CD4-positive, alpha-beta memory T cell (primary cell): ENCODE measurements at regions not wholly inside any gene's neighbourhood (a gene's known extent, or its start where the extent isn't known, plus 50 kb on each side); places are given as distances from the start of the nearest gene placed in this dataset.

Experiments
- CTCF ChIA-PET: fragments of 350-600 bp; sonication (Branson Sonifier 250); formaldehyde crosslinking; loops from one replicate; lab custom pipeline; 2021; ENCODE audit warnings: inconsistent platforms; ENCODE audit not compliant: partially characterized antibody; lab: Charles Lee
- POLR2A ChIA-PET: fragments of 350-600 bp; sonication (Branson Sonifier 250); formaldehyde crosslinking; loops from one replicate; lab custom pipeline; 2021; ENCODE audit not compliant: partially characterized antibody; lab: Charles Lee
- DNase-seq, 5 donors: peaks; one replicate each; pipeline versions ENCODE4 v3.0.0 to v3.0.0-alpha.2; 2020 to 2022; ENCODE audit warnings: mixed read lengths in 1 of 5
- H3K27ac ChIP-seq: one replicate; pipeline ENCODE4 v1.7.0; 2013; ENCODE audit warnings: low read depth, low read length
- H3K27me3 ChIP-seq: 2 replicates; pipeline ENCODE4 v1.7.0; 2013; ENCODE audit warnings: mild to moderate bottlenecking, low read length, moderate library complexity; ENCODE audit not compliant: insufficient read depth
- H3K36me3 ChIP-seq: 2 replicates; pipeline ENCODE4 v1.7.0; 2013; ENCODE audit warnings: mild to moderate bottlenecking, low read length, moderate library complexity; ENCODE audit not compliant: insufficient read depth
- H3K4me1 ChIP-seq: 2 replicates; pipeline ENCODE4 v1.7.0; 2013; ENCODE audit warnings: mild to moderate bottlenecking, low read length, moderate library complexity; ENCODE audit not compliant: insufficient read depth
- H3K4me3 ChIP-seq, 2 donors: one replicate each; pipeline ENCODE4 v1.7.0; 2013; ENCODE audit warnings: low read length in 2 of 2, mild to moderate bottlenecking in 1 of 2
- H3K9me3 ChIP-seq, 2 donors: one replicate each; pipeline ENCODE4 v1.7.0; 2013; ENCODE audit warnings: low read length in 2 of 2, control low read depth in 1 of 2; ENCODE audit not compliant: control insufficient read depth in 1 of 2
- H3K27ac Mint-ChIP-seq, 7 donors: one replicate each; pipeline ENCODE4 v1.8.0; 2020 to 2021; ENCODE audit warnings: mixed read lengths in 7 of 7, mild to moderate bottlenecking in 6 of 7, inconsistent platforms in 3 of 7, moderate library complexity in 3 of 7
- H3K27me3 Mint-ChIP-seq, 2 donors: one replicate each; pipeline ENCODE4 v1.8.0; 2020 to 2021; ENCODE audit warnings: mixed read lengths in 2 of 2
- H3K36me3 Mint-ChIP-seq, 2 donors: one replicate each; pipeline ENCODE4 v1.8.0; 2020 to 2021; ENCODE audit warnings: mixed read lengths in 2 of 2, inconsistent platforms in 1 of 2, mild to moderate bottlenecking in 1 of 2
- H3K4me1 Mint-ChIP-seq, 4 donors: one replicate each; pipeline ENCODE4 v1.8.0; 2020 to 2021; ENCODE audit warnings: mixed read lengths in 4 of 4, mild to moderate bottlenecking in 1 of 4
- H3K4me3 Mint-ChIP-seq, 8 donors: one replicate each; pipeline ENCODE4 v1.8.0; 2020 to 2021; ENCODE audit warnings: mixed read lengths in 8 of 8, mild to moderate bottlenecking in 7 of 8, moderate library complexity in 6 of 8, inconsistent platforms in 3 of 8
- H3K9me3 Mint-ChIP-seq, 8 donors: one replicate each; pipeline ENCODE4 v1.8.0; 2020 to 2021; ENCODE audit warnings: mixed read lengths in 8 of 8, mild to moderate bottlenecking in 5 of 8, inconsistent platforms in 3 of 8, moderate library complexity in 1 of 8
- intact Hi-C: fragments of 100-400 bp; cut with micrococcal nuclease; formaldehyde crosslinking; loops from one replicate; pipeline ENCODE4 v1.15.1; 2023

GRCh38 chr2:238791354-238791753 is 56.5 kb upstream of the TWIST2 start:
- Histone ChIP-seq H3K27ac (no peak overlapping the region), H3K27me3 (no peaks in the 10 kb centered on the region), H3K9me3 (no peaks in the 10 kb centered on the region), H3K36me3 (no peaks in the 10 kb centered on the region), H3K4me3 (no peak overlapping the region), H3K4me1 (no peaks in the 10 kb centered on the region)
- Mint-ChIP-seq H3K9me3 (no peaks in the 10 kb centered on the region), H3K36me3 (no peaks in the 10 kb centered on the region), H3K4me1 (no peaks in the 10 kb centered on the region), H3K27ac (no peak overlapping the region), H3K4me3 (no peak overlapping the region), H3K27me3 (no peaks in the 10 kb centered on the region)
- ChIA-PET POLR2A (no interaction called here), CTCF (interaction anchor here (1.4 kb wide), 1 partner anchor 12 kb away, joined by 3 read pairs; no protein-coding TSS in a partner anchor)
- no peak for DNase-seq
- intact Hi-C loops = no loop called here

GRCh38 chr2:238793306-238793705 is 54.6 kb upstream of the TWIST2 start:
- no peak overlapping the region for H3K4me3 Mint-ChIP-seq
- peaks cover 2 to 6% of the 10 kb centered on the region in 2 donors for H3K27me3 Mint-ChIP-seq
- H3K36me3 Mint-ChIP-seq = no peaks in the 10 kb centered on the region
- no peaks in the 10 kb centered on the region for H3K4me1 ChIP-seq
- ChIA-PET CTCF (no interaction called here), POLR2A (no interaction called here)
- H3K9me3 ChIP-seq = no peaks in the 10 kb centered on the region
- H3K4me3 ChIP-seq = no peak overlapping the region
- intact Hi-C loops = no loop called here
- H3K27me3 ChIP-seq = no peaks in the 10 kb centered on the region
- no peak overlapping the region for H3K27ac Mint-ChIP-seq
- H3K36me3 ChIP-seq = no peaks in the 10 kb centered on the region
- H3K27ac ChIP-seq = no peak overlapping the region
- peaks cover 0 to 6% (median 0%) of the 10 kb centered on the region in 8 donors for H3K9me3 Mint-ChIP-seq
- H3K4me1 Mint-ChIP-seq = no peaks in the 10 kb centered on the region
- DNase-seq = no peak

- Histone ChIP-seq H3K4me1 (no peaks in the 10 kb centered on the region), H3K4me3 (no peak overlapping the region), H3K36me3 (no peaks in the 10 kb centered on the region), H3K9me3 (no peaks in the 10 kb centered on the region), H3K27ac (no peak overlapping the region), H3K27me3 (no peaks in the 10 kb centered on the region)
- ChIA-PET POLR2A (no interaction called here), CTCF (no interaction called here)
- H3K9me3 Mint-ChIP-seq = peaks cover 0 to 6% (median 0%) of the 10 kb centered on the region in 8 donors
- H3K4me3 Mint-ChIP-seq = no peak overlapping the region
- peaks cover 4 to 8% of the 10 kb centered on the region in 2 donors for H3K27me3 Mint-ChIP-seq
- H3K36me3 Mint-ChIP-seq = no peaks in the 10 kb centered on the region
- intact Hi-C loops = no loop called here
- no peak overlapping the region for H3K27ac Mint-ChIP-seq
- H3K4me1 Mint-ChIP-seq = no peaks in the 10 kb centered on the region
- no peak for DNase-seq
These were observed 54.0 kb upstream of the TWIST2 start for GRCh38 chr2:238793801-238794449.

GRCh38 chr2:238796223-238796885 is 51.5 kb upstream of the TWIST2 start:
- no peaks in the 10 kb centered on the region for H3K27me3 ChIP-seq
- H3K4me1 ChIP-seq = no peaks in the 10 kb centered on the region
- Mint-ChIP-seq H3K4me3 (no peak overlapping the region), H3K4me1 (no peaks in the 10 kb centered on the region), H3K27ac (no peak overlapping the region), H3K9me3 (peaks cover 0 to 6% (median 0%) of the 10 kb centered on the region in 8 donors), H3K36me3 (no peaks in the 10 kb centered on the region), H3K27me3 (peaks cover 6 to 11% of the 10 kb centered on the region in 2 donors)
- no peak overlapping the region for H3K4me3 ChIP-seq
- H3K36me3 ChIP-seq = no peaks in the 10 kb centered on the region
- no peak overlapping the region for H3K27ac ChIP-seq
- intact Hi-C loops = no loop called here
- no peaks in the 10 kb centered on the region for H3K9me3 ChIP-seq
- POLR2A ChIA-PET = no interaction called here
- CTCF ChIA-PET = interaction anchor here (0.6 kb wide), 1 partner anchor 14 kb away, joined by 3 read pairs; no protein-coding TSS in a partner anchor
- no peak for DNase-seq

GRCh38 chr2:238797537-238797936 is 50.3 kb upstream of the TWIST2 start:
- Mint-ChIP-seq H3K27ac (no peak overlapping the region), H3K9me3 (peaks cover 0 to 6% (median 0%) of the 10 kb centered on the region in 8 donors), H3K27me3 (peaks cover 10 to 15% of the 10 kb centered on the region in 2 donors), H3K36me3 (no peaks in the 10 kb centered on the region), H3K4me1 (no peaks in the 10 kb centered on the region), H3K4me3 (no peak overlapping the region)
- DNase-seq = no peak
- H3K27ac ChIP-seq = no peak overlapping the region
- H3K36me3 ChIP-seq = no peaks in the 10 kb centered on the region
- no peaks in the 10 kb centered on the region for H3K27me3 ChIP-seq
- intact Hi-C loops = no loop called here
- CTCF ChIA-PET = interaction anchor here (0.6 kb wide), 1 partner anchor 9 kb away, joined by 3 read pairs; no protein-coding TSS in a partner anchor
- POLR2A ChIA-PET = no interaction called here
- no peak overlapping the region for H3K4me3 ChIP-seq
- no peaks in the 10 kb centered on the region for H3K9me3 ChIP-seq
- H3K4me1 ChIP-seq = no peaks in the 10 kb centered on the region
